Motor neuron (in vitro differentiated cells): ENCODE measurements at regions not wholly inside any gene's neighbourhood (a gene's known extent, or its start where the extent isn't known, plus 50 kb on each side); places are given as distances from the start of the nearest gene placed in this dataset.
"Not testable (repeated sequence)": the region's sequence is repeated elsewhere in the genome, so short reads cannot be mapped to it uniquely, and the experiment has no call there.

ENCODE experiments used
- ATAC-seq, 8 experiments: fragments of 200-7000 bp; cut with Tn5 transposase; replicated peaks in 6 of 8; 2 replicates each; pipeline ENCODE4 v1.8.0; 2021; ENCODE audit warnings: mild to moderate bottlenecking in 8 of 8, moderate library complexity in 8 of 8
- H3K27ac ChIP-seq, 2 donors: fragments of 250-450 bp; sonication (Bioruptor Pico); 2 replicates each; pipeline ENCODE4 v1.9.0; 2021; ENCODE audit warnings: antibody characterized with exemption in 2 of 2, mild to moderate bottlenecking in 2 of 2, moderate library complexity in 1 of 2
- H3K4me1 ChIP-seq, 2 donors: fragments of 250-450 bp; sonication (Bioruptor Pico); replicated peaks in 1 of 2; 2 replicates each; pipeline ENCODE4 v1.6.1; 2021; ENCODE audit warnings: antibody characterized with exemption in 2 of 2, mild to moderate bottlenecking in 2 of 2, moderate library complexity in 1 of 2
- H3K4me3 ChIP-seq, 5 donors: fragments of 250-450 bp; sonication (Bioruptor Pico); 2 replicates each; pipeline ENCODE4 v1.9.0; 2021; ENCODE audit warnings: antibody characterized with exemption in 5 of 5, mild to moderate bottlenecking in 5 of 5, moderate library complexity in 4 of 5
- WGBS, 10 experiments: fragments of 450-650 bp; shearing (Covaris generic); methylation state at CpG; one replicate each; pipeline ENCODE4 v1.0.0; 2022; 5-methylcytosine and 5-hydroxymethylcytosine counted together
- in situ Hi-C, 9 experiments: fragments of 400-800 bp; cut with MboI; loops; one replicate each; pipeline ENCODE4 v1.15.0; 2021; ENCODE audit warnings: low sequenced_read_pairs in 9 of 9, low pct_unique_long_range_greater_than_20kb in 2 of 9; ENCODE audit not compliant: unreplicated experiment in 9 of 9

DNA sequence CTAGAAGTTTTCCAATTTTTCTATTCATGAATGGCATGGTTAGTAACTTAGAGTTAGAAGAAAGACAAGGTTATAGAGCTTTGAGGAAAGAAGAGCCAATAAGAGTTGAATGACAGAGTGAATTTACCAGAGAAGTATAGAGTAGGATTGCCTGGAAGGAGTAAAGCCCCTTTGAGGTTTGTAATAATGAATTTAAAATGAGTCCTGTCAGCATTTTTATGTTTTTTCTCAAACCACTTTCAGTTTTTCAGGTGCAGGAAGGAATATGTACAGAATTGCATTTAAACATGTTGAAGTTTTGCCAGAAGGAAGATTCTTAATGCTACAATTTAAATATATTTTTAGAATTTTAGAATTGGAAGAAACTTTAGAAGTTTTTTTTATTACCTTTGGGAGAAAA is 408.3 kb downstream of the DSC3 start:
- Histone ChIP-seq H3K4me3 (no peak overlapping the region), H3K4me1 (peaks cover 3 to 5% of the 10 kb centered on the region in 2 donors), H3K27ac (no peak overlapping the region)
- in situ Hi-C loops = no loop called here
- ATAC-seq = no peak

- no peak overlapping the region for H3K4me3 ChIP-seq
- no peak overlapping the region for H3K27ac ChIP-seq
- WGBS, 10 experiments = 0 to 86% (median 80%) methylated on average over 1 of the region's 2 CpGs; no CpG with 5 or more reads in 3 of the 10 experiments
- in situ Hi-C loops = no loop called here
- peaks cover 3 to 5% of the 10 kb centered on the region in 2 donors for H3K4me1 ChIP-seq
- ATAC-seq = peak in 3 of 8 experiments; percentile 47 to 87 (median 84)
These were observed 410.4 kb downstream of the DSC3 start for GRCh38 chr18:30632071-30632698.

DNA sequence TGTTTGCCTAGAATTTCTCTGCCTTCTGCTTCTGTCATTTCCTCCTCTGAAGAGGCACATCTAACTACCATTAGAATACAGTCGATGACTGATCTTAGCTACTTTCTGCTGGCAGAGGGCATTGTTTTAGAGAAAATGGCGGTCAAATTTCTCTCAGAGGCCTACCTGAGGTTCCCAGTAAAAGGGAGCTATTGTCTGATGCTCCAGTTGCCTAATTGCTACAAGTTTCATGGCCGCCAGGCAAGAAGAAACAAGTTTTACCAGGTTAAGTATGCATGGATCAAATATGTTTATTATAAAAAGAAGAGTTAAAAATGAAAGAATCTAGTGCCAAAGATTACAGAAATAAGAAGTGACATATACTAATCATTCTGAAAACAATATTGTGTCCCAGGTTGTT is 416.6 kb downstream of the DSC3 start:
- Histone ChIP-seq H3K4me1 (peaks cover 0 to 10% of the 10 kb centered on the region in 2 donors), H3K4me3 (no peak overlapping the region), H3K27ac (no peak overlapping the region)
- WGBS, 10 experiments = 0 to 100% (median 79%) methylated on average over 1 to 3 of the region's 3 CpGs; no CpG with 5 or more reads in 3 of the 10 experiments
- in situ Hi-C loops = no loop called here
- no peak for ATAC-seq

DNA sequence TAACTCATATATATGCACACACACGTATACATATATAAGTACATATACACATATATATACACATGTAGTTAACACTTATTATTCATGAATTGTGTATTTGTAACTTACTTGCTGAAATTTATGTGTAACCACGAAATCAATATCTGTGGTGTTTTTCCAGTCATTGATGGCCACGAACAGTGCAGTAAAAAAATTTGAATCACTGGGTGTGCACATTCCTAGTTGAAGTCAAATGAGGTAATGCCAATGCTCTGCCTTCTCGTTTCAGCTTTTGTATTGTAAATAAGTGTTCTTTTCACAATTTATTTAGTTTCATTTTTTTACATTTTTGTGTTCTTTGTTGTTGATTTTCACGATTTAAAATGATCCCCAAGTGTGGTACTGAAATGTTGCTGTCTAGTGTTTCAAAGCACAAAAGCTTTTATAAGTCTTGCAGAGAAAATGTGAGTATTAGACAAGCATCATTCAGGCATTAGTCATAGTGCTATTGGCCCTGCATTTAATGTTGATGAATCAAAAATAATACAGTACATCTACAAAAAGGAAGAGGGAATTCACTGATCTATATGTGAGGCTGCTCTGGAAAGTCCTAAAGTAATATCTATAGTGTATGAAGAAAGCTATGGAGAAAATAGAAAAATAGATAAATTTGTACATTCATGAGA is 419.0 kb downstream of the DSC3 start:
- peaks cover 0 to 10% of the 10 kb centered on the region in 2 donors for H3K4me1 ChIP-seq
- no peak overlapping the region for H3K27ac ChIP-seq
- H3K4me3 ChIP-seq = no peak overlapping the region
- ATAC-seq = peak in 1 of 8 experiments; percentile 32
- WGBS, 10 experiments = 6 to 86% (median 50%) methylated on average over 2 to 5 of the region's 5 CpGs; no CpG with 5 or more reads in 1 of the 10 experiments
- in situ Hi-C loops = no loop called here

- H3K27ac ChIP-seq = no peak overlapping the region
- no peak for ATAC-seq
- H3K4me3 ChIP-seq = no peak overlapping the region
- in situ Hi-C loops = no loop called here
- WGBS, 10 experiments = 0 to 47% (median 27%) methylated on average over 1 to 6 of the region's 6 CpGs; no CpG with 5 or more reads in 1 of the 10 experiments
- H3K4me1 ChIP-seq = peaks cover 0 to 10% of the 10 kb centered on the region in 2 donors
These were observed 419.9 kb downstream of the DSC3 start for GRCh38 chr18:30622635-30623034.

DNA sequence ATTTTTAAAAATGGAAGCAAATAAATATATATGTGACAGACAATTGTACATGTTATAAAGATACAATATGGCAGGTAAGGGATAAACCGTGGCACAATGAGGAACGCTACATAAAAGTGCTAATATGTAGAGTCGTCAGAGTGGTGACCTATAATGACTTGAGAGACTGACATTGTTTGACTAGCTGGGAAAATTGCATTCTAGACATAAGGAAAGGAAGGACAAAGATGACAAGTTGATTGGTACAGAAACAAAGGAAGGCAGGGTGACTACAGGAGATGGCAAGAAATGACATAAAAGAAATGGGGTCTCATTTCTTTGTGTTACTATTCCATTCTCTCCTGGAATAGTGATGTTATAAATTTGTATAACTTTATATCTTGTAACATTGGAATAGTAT is 420.4 kb downstream of the DSC3 start:
- no peak overlapping the region for H3K27ac ChIP-seq
- WGBS, 10 experiments = 16 to 100% (median 72%) methylated on average over 2 to 3 of the region's 3 CpGs; no CpG with 5 or more reads in 1 of the 10 experiments
- in situ Hi-C loops = no loop called here
- H3K4me3 ChIP-seq = no peak overlapping the region
- ATAC-seq = no peak
- peaks cover 0 to 10% of the 10 kb centered on the region in 2 donors for H3K4me1 ChIP-seq

DNA sequence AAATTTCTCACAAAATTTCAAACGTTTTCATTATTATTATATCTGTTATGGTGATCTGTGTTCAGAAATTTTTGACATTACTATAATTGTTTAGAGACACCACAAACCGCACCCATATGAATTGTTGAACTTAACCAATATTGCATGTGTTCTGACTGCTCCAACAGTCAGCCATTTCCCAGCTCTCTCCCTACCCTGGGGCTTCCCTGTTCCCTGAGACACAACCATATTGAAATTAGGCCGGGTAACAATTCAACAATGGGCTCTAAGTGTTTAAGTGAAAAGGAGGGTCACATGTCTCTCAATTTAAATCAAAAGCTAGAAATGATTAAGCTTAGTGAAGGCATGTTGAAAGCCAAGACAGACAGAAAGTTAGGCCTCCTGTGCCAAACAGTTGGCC is 424.0 kb downstream of the DSC3 start:
- ATAC-seq = no peak
- no peak overlapping the region for H3K27ac ChIP-seq
- in situ Hi-C loops = no loop called here
- H3K4me1 ChIP-seq = peaks cover 0 to 5% of the 10 kb centered on the region in 2 donors
- H3K4me3 ChIP-seq = no peak overlapping the region
- 0 to 70% (median 40%) methylated on average over 1 to 3 of the region's 3 CpGs; no CpG with 5 or more reads in 1 of the 10 experiments for WGBS, 10 experiments

DNA sequence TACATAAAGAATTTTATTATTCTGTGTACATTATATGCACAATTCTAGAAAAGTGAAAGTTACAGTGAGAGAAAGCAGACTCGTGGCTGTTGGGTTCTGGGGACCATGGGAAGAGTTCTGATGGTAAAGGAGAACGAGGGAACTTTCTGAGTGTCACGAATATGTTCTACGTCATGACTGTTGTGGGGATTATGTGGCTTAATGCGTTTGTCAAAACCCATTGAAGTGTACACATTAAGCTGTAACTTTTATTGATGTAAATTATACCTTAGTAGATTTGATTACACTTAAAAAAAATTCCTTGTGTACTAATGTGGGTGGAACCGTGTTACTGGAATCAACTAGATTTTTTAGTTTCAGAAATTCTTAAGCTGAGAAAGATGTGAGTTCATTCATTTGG is 426.1 kb downstream of the DSC3 start:
- Histone ChIP-seq H3K4me3 (no peak overlapping the region), H3K4me1 (no peaks in the 10 kb centered on the region), H3K27ac (no peak overlapping the region)
- 0 to 100% (median 84%) methylated on average over 3 to 6 of the region's 6 CpGs for WGBS, 10 experiments
- in situ Hi-C loops = no loop called here
- no peak for ATAC-seq

DNA sequence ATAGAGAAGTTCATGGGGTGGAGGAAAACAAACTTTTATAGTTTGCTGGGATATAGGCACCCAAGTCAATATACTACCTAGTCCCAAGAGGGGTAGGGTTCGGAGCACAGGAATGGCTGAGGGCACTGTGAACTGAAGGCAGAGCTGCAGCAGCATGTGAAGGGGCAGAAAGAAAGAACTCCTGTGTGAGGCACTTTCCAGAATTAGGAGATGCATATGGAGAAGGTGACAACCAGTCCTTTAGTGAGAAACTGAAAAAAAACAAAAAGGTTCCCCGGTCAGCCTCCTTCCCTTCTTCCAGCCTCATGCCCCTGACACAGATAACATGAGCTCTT is 429.1 kb downstream of the DSC3 start:
- in situ Hi-C loops = no loop called here
- Histone ChIP-seq H3K4me3 (no peak overlapping the region), H3K27ac (no peak overlapping the region), H3K4me1 (no peaks in the 10 kb centered on the region)
- no peak for ATAC-seq
- 0 to 100% (median 62%) methylated on average over 1 to 2 of the region's 2 CpGs; no CpG with 5 or more reads in 2 of the 10 experiments for WGBS, 10 experiments

DNA sequence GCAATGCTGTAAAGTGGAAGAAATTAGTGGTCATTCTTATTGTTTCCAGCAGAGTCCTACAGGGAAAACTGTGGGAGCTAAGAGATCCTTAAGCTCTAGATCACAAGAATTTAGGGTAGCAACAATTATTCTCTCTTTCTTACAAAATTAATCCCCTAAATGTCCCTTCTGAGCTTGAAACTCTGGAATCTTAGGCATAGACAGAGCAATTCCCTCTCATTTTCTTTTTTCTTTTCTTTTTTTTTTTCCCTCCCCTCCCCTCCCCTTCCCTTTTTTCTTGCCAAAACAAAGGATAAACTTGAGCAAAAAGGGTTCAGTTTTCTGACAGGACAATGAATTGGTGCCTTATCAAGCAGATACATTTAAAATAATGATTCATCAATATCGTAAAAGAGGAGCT is 441.0 kb downstream of the DSC3 start:
- no peak overlapping the region for H3K4me3 ChIP-seq
- in situ Hi-C loops = no loop called here
- H3K4me1 ChIP-seq = peaks cover 0 to 2% of the 10 kb centered on the region in 2 donors
- 0 to 100% (median 75%) methylated on average over 1 of the region's 1 CpG; no CpG with 5 or more reads in 3 of the 10 experiments for WGBS, 10 experiments
- H3K27ac ChIP-seq = no peak overlapping the region
- ATAC-seq = no peak

GRCh38 chr18:30597202-30597601 is 445.3 kb downstream of the DSC3 start:
- in situ Hi-C loops = no loop called here
- Histone ChIP-seq H3K4me1 (peaks cover 0 to 10% of the 10 kb centered on the region in 2 donors), H3K27ac (no peak overlapping the region), H3K4me3 (no peak overlapping the region)
- ATAC-seq = no peak

- in situ Hi-C loops = no loop called here
- ATAC-seq = peak in 1 of 8 experiments; percentile 10
- no peak overlapping the region for H3K27ac ChIP-seq
- peaks cover 0 to 10% of the 10 kb centered on the region in 2 donors for H3K4me1 ChIP-seq
- no peak overlapping the region for H3K4me3 ChIP-seq
These were observed 445.9 kb downstream of the DSC3 start for GRCh38 chr18:30596635-30597034.

- Histone ChIP-seq H3K4me1 (peaks cover 0 to 10% of the 10 kb centered on the region in 2 donors), H3K27ac (no peak overlapping the region), H3K4me3 (no peak overlapping the region)
- 0 to 100% (median 73%) methylated on average over 1 of the region's 1 CpG; no CpG with 5 or more reads in 1 of the 10 experiments for WGBS, 10 experiments
- ATAC-seq = peak in 5 of 8 experiments; percentile 84 to 99 (median 90)
- in situ Hi-C loops = no loop called here
These were observed 446.6 kb downstream of the DSC3 start for GRCh38 chr18:30595942-30596341.

DNA sequence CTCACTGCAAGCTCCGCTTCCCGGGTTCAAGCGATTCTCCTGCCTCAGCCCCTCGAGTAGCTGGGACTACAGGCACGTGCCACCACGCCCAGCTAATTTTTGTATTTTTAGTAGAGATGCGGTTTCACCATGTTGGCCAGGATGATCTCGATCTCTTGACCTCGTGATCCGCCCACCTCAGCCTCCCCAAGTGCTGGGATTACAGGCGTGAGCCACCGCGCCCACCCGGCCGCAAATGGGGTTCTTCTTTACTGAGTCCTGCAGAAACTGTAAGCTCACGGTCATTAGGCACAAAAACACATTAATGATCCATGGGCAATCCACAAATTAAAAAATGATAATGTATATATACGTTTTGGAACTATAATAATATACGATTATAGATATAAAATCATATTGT is 447.6 kb downstream of the DSC3 start:
- H3K27ac ChIP-seq, H3K4me3 ChIP-seq, in situ Hi-C loops, ATAC-seq: not testable (repeated sequence)
- H3K4me1 ChIP-seq = peaks cover 0 to 10% of the 10 kb centered on the region in 2 donors
- 16 to 100% (median 83%) methylated on average over 1 to 12 of the region's 18 CpGs for WGBS, 10 experiments
